ENCODE measurements at regions not wholly inside any gene's neighbourhood (a gene's known extent, or its start where the extent isn't known, plus 50 kb on each side); places are given as distances from the start of the nearest gene placed in this dataset.

DNA sequence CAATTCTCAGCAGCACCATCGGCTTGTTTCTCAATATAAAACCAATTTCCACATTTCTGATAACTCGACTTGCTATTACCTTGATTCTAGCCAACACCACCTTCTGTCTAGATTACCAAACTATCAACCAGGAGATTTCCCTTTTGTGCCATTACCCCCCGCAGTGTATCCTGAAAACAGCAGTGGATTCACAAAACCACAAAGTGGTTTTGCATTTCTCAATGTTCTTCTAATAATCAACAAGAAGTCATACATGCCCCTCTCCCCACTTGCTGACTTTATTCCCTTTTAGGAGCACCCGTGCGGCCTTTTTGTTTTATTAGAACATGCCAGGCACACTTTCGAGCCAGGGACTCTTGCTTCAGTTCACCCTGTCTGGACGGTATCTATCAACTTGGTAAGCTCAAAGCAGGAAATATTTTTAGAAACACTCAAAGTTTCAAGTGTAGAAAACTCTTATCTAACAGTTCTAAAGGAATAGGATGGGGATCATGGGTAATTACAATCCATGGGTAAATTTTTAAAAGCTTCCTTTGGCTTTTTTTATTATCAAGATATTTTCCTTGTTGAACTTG lies 967.4 kb downstream of the EFNB2 start:
- Histone ChIP-seq H3K4me3 (no peak overlapping the region), H3K27ac (no peak overlapping the region)

DNA sequence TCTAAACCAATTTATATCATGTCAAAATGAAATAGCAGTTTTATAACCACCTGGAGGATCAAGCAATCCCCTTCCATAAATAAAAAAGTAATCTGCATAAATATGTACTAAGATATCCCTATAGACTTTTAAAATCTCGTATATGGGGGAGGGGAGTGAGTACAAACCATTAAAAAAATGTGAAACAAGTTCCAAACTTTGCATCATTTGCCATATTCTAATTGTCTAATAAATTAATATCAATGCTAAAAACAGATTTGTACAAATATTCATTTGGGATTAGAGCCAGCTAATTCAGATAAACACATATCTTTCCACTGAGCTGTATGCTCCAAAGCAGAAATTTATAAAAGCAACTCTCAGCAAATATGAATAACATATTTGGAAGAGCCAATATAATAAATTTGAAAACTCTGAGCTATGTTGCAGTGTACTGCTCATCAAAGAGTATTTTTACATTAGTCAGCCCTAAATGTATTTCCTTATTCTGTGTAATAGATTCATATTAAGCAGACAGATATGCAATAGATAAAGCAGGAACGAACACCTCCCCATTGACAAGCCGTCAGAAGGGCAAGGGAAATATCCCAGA lies 970.2 kb downstream of the EFNB2 start:
- no peak overlapping the region for H3K27ac ChIP-seq

DNA sequence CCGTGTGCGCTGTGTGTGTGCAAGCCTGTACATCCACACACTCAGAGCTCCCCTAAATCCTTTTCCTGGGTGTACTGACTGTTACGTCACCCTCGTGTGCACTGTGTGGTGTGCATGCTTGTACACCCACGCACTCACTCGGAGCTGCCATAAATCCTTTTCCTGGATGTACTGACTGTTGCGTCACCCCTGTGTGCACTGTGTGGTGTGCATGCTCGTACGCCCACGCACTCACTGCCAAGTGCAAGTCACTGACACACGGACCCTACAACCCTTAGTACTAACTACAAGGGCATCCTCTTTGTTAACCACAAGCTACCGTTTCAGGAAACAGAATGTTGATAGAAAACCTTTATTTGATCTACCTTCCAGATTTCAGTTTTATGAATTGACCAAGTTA lies 983.4 kb downstream of the EFNB2 start:
- Histone ChIP-seq H3K4me3 (no peak overlapping the region), H3K27ac (no peak overlapping the region)

More for the DNA sequence above, 970.2 kb downstream of the EFNB2 start:
- no peak overlapping the region for H3K4me3 ChIP-seq

DNA sequence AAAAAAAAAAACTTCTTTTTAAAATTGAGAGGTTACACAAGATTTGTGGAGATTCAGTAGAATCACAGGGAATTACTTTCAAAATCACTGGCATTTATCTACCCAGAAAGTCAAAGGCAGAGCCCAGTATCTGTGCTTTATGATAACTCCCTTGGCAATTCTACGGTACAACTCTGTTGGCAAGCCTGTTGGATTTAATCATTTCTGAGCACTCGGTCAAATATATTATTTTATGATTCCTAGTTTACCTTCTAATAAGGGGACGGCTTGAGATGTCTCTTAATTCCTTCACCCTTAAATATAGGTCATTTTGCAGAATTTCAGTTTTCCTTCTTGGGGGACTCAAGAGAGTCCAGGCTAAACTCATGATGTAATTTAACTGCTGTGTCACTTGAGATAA lies 987.6 kb downstream of the EFNB2 start:
- Histone ChIP-seq H3K27ac (no peak overlapping the region), H3K4me3 (no peak overlapping the region)

DNA sequence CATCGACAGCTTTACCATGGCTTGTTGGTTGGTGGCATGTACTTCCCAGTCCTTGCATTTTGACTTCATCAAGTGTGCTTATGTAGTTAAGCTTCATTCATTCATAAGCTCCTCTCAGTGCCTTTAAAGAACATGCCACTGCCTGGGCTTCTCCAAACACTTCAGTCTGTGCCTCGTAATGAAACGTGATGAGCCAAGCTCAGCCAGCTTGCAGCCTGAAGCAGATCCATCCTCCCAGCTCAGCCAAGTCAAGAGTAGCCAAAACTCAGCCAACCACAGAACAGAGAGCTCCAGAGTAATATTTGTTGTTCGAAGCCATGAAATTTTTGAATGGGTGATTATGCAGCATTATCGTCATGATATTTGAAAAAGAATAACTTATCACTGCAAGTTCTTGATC lies 989.7 kb downstream of the EFNB2 start:
- no peak overlapping the region for H3K27ac ChIP-seq
- no peak overlapping the region for H3K4me3 ChIP-seq

DNA sequence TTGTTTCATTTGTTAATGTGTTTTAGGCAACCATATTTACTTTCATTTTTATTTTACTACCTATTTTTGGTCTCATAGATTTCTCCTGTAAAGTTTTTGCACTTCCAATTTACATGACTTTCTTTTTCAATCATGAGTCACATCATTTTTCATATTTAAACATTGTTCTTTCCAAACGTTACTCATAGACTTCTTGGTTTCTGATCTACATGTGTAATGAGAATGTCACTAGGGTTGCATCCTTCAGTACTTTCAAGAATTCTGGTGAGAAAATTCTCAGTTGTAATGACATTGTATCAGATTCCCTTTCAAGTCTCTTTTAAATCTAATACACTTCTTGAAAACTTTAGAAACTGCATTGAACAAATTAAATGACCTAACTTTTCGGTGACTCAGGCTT lies 991.7 kb downstream of the EFNB2 start:
- Histone ChIP-seq H3K27ac (no peak overlapping the region), H3K4me3 (no peak overlapping the region)

DNA sequence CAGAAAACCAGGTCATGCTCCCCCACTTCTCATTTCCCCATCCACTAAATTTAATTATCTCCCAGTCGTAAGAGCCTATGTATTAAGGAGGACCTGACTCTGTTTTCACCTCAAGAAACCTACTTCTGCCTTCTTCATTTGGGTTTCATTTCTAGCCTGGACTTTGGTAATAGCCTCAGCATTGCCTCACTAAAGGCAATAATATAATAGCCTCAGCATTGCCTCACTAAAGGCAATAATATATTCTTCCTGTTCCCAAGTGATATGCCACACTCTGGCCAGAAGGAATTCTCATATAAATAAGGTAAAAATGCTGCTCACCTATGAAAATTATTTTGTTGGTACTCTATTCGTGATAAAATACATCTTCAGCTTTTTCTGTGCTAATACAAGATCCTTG lies 993.9 kb downstream of the EFNB2 start:
- H3K4me3 ChIP-seq = no peak overlapping the region

DNA sequence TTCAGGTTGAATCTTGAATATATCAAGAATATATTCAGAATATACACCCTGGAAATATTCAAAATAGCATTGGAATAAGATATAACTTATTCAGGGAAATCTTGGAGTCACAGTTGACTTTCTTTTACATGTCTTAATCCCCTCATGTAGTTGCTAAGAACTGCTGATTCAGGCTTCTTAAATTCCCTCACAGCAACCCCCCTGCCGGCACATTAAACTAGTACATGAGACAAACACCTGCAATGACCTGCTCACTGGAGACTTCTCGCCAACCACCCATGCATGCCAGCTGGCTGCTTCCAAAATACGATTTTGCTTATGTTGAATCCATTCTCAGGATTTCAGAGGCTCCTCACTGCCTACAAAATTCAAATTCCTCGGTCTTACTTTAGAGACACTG lies 997.1 kb downstream of the EFNB2 start:
- H3K4me3 ChIP-seq = no peak overlapping the region
- H3K27ac ChIP-seq = no peak overlapping the region

More for the DNA sequence above, 993.9 kb downstream of the EFNB2 start:
- H3K27ac ChIP-seq = no peak overlapping the region

DNA sequence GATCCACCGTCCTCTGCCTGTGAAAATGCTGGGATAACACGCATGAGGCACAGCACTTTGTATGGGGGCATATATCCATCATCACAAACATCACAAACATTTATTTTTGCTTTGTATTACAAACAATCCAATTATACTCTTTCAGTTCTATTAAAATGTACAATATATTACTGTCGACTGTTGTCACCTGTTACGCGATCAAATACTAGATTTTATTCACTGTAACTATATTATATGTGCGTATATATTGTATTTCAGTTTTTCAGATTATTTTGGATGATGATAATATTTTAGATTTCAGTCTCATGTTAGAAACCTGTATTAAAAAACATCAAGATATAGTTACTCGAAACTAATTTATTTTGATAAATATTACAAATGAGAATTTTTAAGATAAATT lies 998.3 kb downstream of the EFNB2 start:
- H3K4me3 ChIP-seq = no peak overlapping the region
- H3K27ac ChIP-seq = no peak overlapping the region

DNA sequence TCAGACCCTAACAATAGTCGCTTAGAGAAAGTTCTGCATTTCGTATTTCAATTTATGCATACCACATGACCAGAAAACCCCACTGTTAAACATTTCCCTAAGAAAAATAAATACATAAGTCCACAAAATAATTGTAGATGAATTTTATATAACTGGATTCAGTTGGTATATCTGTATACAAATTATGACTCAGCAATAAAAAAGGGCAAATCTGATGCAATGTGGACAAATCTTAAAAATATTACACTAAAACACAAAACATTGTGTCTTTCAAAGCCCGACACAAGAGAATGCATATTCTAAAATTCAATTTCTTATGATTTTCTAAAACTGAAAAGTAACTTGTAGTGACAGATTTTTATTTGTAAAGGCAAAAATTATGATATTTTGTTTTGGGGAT lies 1005.0 kb downstream of the EFNB2 start:
- Histone ChIP-seq H3K27ac (no peak overlapping the region), H3K4me3 (no peak overlapping the region)

DNA sequence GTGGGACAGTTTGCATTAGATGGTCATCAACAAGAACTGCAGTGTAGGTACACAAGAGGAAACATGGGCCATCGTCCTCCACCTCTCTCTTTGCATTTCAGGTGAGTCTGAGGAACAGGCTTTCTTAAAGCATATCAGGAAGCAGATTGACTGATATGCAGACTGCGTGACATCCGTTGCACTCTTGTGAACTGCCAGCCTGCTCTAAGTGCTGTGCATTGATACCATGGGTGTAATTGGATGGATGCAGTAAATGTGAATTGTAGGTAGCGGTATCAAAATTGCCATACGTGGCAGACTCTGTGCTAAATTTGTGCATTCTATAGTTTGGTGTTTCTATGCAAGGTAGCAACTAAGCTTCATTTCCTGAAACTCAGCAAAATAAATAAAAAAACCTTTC lies 1008.3 kb downstream of the EFNB2 start:
- H3K27ac ChIP-seq = no peak overlapping the region
- no peak overlapping the region for H3K4me3 ChIP-seq

DNA sequence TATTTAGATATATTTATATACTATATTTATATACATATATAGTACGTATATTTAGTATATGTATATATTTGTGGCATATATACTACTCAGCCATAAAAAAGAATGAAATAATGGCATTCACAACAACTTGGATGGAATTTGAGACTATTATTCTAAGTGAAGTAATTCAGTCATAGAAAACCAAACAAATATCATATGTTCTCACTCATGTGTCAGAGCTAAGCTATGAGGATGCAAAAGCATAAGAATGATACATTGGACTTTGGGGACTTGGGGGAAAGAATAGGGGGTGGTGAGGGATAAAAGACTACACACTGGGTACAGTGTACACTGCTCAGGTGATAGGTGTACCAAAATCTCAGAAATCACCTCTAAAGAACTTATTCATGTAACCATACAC lies 1015.7 kb downstream of the EFNB2 start:
- H3K4me3 ChIP-seq = no peak overlapping the region
- H3K27ac ChIP-seq = no peak overlapping the region

DNA sequence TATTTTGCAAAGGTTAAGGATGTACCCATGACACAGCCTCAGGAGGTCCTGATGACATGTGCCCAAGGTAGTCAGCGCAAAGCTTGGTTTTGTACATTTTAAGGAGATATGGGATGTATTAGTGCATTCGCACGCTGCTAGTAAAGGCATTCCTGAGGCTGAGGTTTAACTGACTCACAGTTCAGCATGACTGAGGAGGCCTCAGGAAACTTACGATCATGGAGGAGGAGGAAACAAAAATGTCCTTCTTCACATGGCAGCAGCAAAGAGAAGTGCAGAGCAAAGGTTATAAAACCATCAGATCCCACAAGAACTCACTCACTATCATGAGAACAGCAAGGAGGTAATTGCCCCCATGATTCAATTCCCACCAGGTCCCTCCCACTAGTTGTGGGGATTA lies 1017.4 kb downstream of the EFNB2 start:
- H3K27ac ChIP-seq = no peak overlapping the region
- H3K4me3 ChIP-seq = no peak overlapping the region

DNA sequence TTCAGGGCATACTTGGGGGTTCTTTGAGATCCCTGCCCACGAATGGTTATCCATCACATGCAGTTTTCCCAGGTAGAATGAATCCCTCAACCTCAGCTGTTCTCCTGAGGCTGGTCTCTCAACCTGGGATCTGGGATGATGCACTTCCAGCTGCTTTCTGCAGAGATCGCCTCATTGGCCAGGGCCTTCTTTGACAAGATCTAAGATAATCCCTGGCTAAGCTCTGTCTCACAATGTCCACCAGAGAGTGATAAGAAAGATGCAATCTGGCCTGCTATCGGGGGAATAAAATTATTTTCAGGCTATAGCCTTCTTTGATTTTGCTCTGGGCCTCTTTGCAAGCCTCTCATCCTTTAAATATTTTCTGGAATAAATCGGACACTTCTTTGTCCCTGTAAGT lies 1021.1 kb downstream of the EFNB2 start:
- no peak overlapping the region for H3K4me3 ChIP-seq

DNA sequence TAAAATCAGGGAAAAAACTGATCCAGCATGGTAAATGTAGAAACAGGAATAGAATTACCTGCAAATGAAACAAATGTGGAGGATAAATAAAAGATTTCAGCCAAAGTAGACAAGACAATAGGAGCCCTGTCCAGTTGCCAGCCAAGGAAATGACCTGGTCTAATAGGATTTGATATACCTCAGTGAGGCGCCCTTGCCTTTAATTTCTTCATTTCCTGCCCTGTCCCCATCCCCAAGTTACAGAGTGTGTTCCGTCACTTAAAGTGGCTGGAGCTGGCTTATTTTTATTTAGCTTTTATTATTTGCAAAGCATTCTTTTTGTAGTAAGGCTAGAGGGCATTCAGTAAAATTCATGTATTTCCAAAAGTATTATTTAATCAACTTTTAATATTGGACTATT lies 1022.0 kb downstream of the EFNB2 start:
- no peak overlapping the region for H3K27ac ChIP-seq

More for the DNA sequence above, 1021.1 kb downstream of the EFNB2 start:
- no peak overlapping the region for H3K27ac ChIP-seq

DNA sequence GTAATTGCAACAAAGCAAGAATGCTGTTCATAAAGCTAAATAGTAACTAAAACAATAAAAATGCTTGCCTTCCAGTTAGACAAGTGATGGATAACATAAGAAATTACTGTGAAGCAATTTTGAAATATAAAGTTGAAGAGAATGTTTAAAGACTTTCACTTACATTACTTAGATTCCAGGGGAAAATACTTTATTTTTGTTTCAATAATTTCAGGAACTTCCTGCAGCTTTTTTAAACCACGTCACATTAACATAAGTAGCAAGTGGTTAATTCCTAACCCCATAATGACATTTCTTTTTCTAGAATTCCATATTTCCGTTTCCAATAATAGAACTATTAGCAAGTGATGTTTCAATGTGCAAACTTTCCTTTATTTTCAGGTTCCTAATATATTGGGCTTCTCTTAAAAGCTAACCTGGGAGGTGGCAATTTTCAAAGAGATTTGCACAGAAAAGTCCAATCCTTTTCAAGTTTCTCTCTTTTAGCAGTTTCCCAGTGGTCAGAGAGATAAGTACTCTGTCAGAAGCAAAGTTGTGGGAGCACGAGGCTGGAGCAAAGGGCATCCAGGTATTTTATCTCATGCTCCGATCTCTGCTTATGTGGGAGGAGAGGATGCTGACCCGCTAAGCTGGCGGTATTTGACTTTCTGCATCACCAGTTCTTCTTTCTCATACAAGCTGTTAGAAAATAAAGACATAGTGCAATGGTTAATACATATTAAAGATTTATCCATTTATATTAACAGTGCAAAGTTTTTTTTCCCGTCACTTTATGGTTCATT lies 1025.3 kb downstream of the EFNB2 start:
- no peak overlapping the region for H3K27ac ChIP-seq
- no peak overlapping the region for H3K4me3 ChIP-seq

More for the DNA sequence above, 1022.0 kb downstream of the EFNB2 start:
- no peak overlapping the region for H3K4me3 ChIP-seq

DNA sequence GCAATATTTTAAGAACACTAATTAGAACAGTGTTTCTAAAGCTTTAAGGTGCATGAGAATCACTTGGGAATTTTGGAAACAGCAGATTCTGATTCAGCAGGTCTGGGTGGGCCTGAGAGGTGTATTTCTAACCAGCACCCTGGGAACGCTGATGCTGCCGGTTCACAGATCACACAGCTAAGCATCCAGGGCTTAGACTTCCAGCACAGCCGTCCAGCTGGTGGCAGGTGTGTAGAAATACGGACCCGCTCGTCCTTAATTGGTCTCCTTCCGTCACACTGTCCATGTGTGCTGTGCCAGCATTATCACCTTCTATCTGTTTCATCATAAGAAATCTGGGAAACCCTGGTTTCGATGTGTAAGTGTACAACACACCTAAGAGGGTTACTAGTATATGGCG lies 1029.0 kb downstream of the EFNB2 start:
- H3K4me3 ChIP-seq = no peak overlapping the region
- H3K27ac ChIP-seq = no peak overlapping the region

DNA sequence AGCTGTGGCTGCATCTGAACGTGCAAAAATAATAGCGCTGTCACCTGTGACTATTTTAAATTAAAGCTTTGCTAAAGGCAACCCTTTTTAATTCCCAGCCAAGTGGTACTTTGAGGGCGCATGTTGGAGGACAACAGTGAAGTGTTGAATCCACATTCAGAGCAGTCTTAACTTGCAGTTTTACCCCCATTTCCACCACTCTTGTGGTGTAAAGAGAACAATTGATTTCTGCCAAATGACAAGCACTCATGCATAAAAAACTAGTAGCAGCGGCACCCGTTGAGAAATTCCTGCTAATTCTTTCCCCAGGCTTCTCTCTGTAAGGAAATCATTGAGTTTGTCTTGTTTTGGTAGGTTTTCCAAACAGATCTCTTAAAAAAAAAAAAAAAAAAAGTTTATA lies 1033.3 kb downstream of the EFNB2 start:
- no peak overlapping the region for H3K4me3 ChIP-seq
- H3K27ac ChIP-seq = no peak overlapping the region

DNA sequence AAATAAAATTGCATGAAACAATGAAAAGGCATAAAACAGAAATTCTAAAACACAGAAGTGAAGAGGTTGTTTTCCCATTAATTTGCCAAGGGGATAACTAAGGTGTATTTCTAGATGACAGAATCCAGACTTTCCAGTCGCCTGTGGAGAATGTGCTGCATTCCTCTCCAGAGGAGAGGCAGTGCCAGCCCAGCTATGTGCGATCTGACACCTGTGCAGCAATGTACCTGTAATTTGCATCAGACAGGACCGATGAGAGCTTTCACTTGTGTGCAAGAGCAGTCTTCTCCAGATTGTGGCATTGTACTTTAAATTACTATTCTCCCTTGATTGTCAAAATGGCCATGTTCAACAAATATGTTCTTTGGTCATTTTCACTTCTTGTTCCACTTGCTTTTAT lies 1037.9 kb downstream of the EFNB2 start:
- Histone ChIP-seq H3K27ac (no peak overlapping the region), H3K4me3 (no peak overlapping the region)

DNA sequence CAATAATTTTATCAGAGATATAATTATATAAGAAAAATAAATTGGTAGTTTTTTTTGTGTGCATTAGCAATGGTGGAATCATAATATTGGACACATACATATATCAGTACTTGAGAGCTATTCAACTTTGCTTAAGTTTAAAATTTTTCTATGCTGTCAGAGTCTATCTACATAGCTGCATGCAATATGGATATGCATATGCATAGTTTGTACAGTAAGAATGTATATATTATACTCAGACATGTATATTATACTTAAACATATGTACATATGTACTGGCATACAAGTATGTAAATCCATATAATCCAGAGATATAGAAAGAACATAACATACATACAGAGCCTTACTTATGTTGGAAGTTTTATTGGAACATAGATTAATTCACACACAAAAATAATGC lies 1043.2 kb downstream of the EFNB2 start:
- H3K27ac ChIP-seq = no peak overlapping the region
- H3K4me3 ChIP-seq = no peak overlapping the region

DNA sequence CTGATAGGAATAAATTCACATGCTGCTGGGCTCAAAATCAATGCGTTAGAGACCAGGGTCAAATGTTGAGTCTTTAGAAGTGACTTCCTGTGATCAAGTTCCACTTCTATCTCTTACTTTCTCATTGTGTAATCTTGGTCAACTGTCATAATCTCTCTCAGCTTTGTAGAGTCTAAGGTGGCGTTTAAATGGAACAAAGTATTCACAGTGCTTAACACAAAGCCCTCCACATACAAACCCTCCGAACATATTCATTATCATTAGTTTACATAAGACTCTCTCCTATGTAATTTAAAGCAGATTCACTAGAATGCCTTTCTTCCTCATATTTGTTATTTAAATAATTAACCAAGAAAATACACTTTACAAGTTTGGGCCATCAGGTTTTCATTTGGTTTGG lies 1044.1 kb downstream of the EFNB2 start:
- Histone ChIP-seq H3K4me3 (no peak overlapping the region), H3K27ac (no peak overlapping the region)
